ENCODE measurements at regions not wholly inside any gene's neighbourhood (a gene's known extent, or its start where the extent isn't known, plus 50 kb on each side); places are given as distances from the start of the nearest gene placed in this dataset.

DNA sequence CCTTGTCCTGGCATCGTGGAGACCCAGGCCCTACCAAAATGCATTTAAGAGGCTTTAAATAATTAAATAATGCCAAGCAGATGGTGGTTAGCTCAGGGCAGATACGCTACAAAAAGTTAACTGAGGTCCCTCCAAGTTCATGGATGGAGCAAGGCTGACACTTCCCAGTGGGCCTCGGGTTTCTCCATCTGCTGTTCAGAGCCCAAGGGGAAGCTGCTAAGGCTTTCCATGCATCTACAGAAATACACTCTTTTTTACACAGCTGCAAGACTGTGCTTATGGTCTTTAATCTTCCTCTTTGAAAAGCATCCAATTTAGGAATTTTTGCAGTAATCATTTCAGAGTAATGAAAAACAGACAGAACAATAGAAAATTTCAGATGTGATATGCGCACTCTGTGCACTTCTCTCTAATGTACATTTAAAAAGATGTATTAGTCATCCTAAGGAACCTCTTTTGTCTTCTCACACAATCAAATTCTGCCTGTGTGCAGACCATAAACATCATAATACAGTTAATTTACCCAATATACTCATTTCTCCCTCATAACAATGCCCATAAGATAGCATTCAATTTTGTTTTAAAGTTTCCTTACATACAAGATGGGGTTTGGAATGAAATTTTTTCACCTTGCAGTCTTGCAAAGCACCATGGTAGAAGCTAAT lies 173.2 kb upstream of the ATP1B1 start:
- TF ChIP-seq, protein P1, sequence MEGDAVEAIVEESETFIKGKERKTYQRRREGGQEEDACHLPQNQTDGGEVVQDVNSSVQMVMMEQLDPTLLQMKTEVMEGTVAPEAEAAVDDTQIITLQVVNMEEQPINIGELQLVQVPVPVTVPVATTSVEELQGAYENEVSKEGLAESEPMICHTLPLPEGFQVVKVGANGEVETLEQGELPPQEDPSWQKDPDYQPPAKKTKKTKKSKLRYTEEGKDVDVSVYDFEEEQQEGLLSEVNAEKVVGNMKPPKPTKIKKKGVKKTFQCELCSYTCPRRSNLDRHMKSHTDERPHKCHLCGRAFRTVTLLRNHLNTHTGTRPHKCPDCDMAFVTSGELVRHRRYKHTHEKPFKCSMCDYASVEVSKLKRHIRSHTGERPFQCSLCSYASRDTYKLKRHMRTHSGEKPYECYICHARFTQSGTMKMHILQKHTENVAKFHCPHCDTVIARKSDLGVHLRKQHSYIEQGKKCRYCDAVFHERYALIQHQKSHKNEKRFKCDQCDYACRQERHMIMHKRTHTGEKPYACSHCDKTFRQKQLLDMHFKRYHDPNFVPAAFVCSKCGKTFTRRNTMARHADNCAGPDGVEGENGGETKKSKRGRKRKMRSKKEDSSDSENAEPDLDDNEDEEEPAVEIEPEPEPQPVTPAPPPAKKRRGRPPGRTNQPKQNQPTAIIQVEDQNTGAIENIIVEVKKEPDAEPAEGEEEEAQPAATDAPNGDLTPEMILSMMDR (IDR thresholded peaks at IDR 0.05; ENCODE audit: low read depth, low read length, missing control alignments) = no peak
- no peak for DNase-seq
- H3K4me3 ChIP-seq (ENCODE audit: low read depth, low read length) = no peak overlapping the region
- H3K27ac ChIP-seq = no peak overlapping the region
- H3K36me3 ChIP-seq (replicated peaks) = no peaks in the 10 kb centered on the region
- in situ Hi-C loops (cut with HindIII; ENCODE audit: low pct_ligation_motif_present, low sequenced_read_pairs) = no loop called here
- H3K27me3 ChIP-seq (replicated peaks) = no peaks in the 10 kb centered on the region

DNA sequence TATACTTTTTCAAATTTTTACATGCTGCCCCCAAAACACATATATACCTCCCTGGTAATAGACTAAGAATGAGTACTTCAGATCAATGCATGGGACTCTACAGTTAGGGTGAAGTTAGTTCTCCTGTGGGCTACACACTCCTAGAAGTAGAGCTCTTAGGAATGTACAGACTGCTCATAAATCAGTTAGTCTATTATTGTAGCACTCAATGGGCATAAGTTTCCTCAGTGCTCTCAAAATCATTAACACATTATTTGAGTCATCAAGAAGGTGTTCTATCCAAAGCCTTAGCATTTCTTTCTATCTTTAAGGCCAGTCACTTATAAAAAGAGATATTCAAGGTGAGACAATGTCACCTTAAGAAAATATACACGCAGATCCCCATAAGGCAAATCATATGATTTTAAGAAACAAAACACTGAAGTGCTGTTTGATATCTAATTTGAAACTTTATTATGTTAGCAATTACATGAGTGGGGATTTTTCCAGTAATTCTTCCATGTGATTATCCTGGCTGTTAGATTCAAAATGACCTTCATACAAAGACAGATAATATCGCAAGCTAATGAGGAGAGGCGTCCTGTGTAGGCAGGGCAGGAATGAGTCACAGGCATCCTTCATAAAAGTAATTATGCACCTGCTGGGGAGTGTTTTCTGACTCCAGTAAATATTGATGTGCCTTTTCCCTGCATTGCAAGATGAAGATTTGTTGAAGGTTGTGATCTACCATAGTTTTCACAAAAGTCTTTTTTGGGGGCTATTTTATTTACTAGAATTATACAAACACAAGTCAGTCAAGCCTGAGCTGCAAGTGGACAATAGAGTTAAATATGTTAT lies 167.2 kb upstream of the ATP1B1 start:
- TF ChIP-seq, protein P1 (IDR thresholded peaks at IDR 0.05; ENCODE audit: low read depth, low read length, missing control alignments) = no peak
- no peak for DNase-seq

DNA sequence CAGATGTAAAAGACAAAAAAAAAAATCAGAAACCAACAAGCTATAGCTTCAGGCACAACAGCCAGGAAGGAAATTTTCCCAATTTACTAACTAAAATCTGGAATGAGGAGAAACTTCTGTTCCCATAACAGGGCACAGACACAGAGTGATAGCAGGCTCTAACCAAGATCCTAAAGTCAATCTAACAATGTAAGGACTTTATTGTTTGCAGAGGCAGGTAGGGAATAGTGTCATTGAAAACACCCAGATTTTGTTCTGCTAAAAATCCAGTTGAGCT lies 166.6 kb upstream of the ATP1B1 start:
- TF ChIP-seq, protein P1 (IDR thresholded peaks at IDR 0.05; ENCODE audit: low read depth, low read length, missing control alignments) = no peak
- no peaks in the 10 kb centered on the region for H3K27me3 ChIP-seq (replicated peaks)
- in situ Hi-C loops (cut with HindIII; ENCODE audit: low pct_ligation_motif_present, low sequenced_read_pairs) = no loop called here
- no peak overlapping the region for H3K27ac ChIP-seq
- no peak overlapping the region for H3K4me3 ChIP-seq (ENCODE audit: low read depth, low read length)
- no peak for DNase-seq
- no peaks in the 10 kb centered on the region for H3K36me3 ChIP-seq (replicated peaks)

More for the DNA sequence above, 167.2 kb upstream of the ATP1B1 start:
- in situ Hi-C loops (cut with HindIII; ENCODE audit: low pct_ligation_motif_present, low sequenced_read_pairs) = no loop called here
- no peak overlapping the region for H3K4me3 ChIP-seq (ENCODE audit: low read depth, low read length)
- no peaks in the 10 kb centered on the region for H3K27me3 ChIP-seq (replicated peaks)
- no peak overlapping the region for H3K27ac ChIP-seq
- H3K36me3 ChIP-seq (replicated peaks) = no peaks in the 10 kb centered on the region

DNA sequence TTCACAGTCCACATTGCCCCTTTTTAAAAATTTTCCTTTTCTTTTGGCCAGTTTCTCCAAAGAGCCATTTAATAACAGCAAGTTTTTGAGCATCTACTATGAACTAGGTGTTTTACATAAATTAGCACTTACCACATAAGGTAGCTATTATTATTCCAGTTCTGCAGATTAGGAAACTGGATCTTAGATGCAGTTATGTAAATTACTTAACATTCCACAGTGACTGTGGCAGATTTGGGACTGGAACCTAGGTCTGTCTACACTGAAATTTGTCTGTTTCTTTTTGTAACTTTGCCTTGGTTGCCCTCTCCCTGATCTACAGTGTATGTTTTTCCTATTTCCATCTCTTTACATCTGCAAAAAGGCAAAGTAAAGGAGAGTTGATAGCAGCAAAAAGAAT lies 164.8 kb upstream of the ATP1B1 start:
- H3K27me3 ChIP-seq (replicated peaks) = no peaks in the 10 kb centered on the region
- TF ChIP-seq, protein P1 (IDR thresholded peaks at IDR 0.05; ENCODE audit: low read depth, low read length, missing control alignments) = no peak
- in situ Hi-C loops (cut with HindIII; ENCODE audit: low pct_ligation_motif_present, low sequenced_read_pairs) = no loop called here
- H3K4me3 ChIP-seq (ENCODE audit: low read depth, low read length) = no peak overlapping the region
- no peaks in the 10 kb centered on the region for H3K36me3 ChIP-seq (replicated peaks)
- no peak overlapping the region for H3K27ac ChIP-seq
- DNase-seq = no peak

DNA sequence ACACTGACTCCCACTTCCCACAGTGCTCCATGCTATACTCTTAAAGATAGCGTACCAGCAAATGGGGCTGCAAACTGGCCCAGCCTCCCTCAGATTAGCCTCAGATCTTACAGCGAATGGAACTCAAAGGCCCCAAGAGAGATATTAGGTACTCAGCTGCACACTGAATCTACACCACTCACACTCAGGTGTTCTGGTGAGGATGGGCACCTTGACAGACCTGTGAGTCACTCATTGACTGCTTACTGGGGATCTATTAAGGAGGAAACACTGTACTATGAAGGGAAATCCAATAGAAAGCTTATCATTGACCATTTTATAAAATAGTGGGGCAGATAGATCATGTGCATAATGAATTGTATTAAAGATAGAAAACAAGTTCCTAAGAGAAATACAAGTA lies 164.3 kb upstream of the ATP1B1 start:
- Histone ChIP-seq H3K36me3 (replicated peaks) (no peaks in the 10 kb centered on the region), H3K27me3 (replicated peaks) (no peaks in the 10 kb centered on the region), H3K27ac (no peak overlapping the region), H3K4me3 (ENCODE audit: low read depth, low read length) (no peak overlapping the region)
- no peak for DNase-seq
- in situ Hi-C loops (cut with HindIII; ENCODE audit: low pct_ligation_motif_present, low sequenced_read_pairs) = no loop called here
- TF ChIP-seq, protein P1 (IDR thresholded peaks at IDR 0.05; ENCODE audit: low read depth, low read length, missing control alignments) = no peak

Measured in brain microvascular endothelial cell (primary cell).